ENCODE measurements at regions not wholly inside any gene's neighbourhood (a gene's known extent, or its start where the extent isn't known, plus 50 kb on each side); places are given as distances from the start of the nearest gene placed in this dataset.

- TF ChIP-seq CTCF (IDR thresholded peaks at IDR 0.05), result no peak
- no peak for TF ChIP-seq POLR2AphosphoS5 (IDR thresholded peaks at IDR 0.05; ENCODE audit: insufficient read depth in 1 of 2, low read depth in 1 of 2)
- no peak for TF ChIP-seq POLR2A (IDR thresholded peaks at IDR 0.05)
Observed at GRCh38 chr3:182692021-182692420, 101.3 kb upstream of the ATP11B start.

All from vagina (tissue), 2 donors.